ENCODE measurements at regions not wholly inside any gene's neighbourhood (a gene's known extent, or its start where the extent isn't known, plus 50 kb on each side); places are given as distances from the start of the nearest gene placed in this dataset.
"Not testable (repeated sequence)": the region's sequence is repeated elsewhere in the genome, so short reads cannot be mapped to it uniquely, and the experiment has no call there.

GRCh38 chr2:90253306-90253705, 1561.8 kb downstream of the RPIA start:
- H3K9me1 ChIP-seq (ENCODE audit: control insufficient read depth, extremely low read depth, insufficient read depth, low read length); H3K27ac ChIP-seq (ENCODE audit: control insufficient read depth, insufficient read depth, low read length); FAIRE-seq; H3K9me3 ChIP-seq (ENCODE audit: control insufficient read depth, low read depth, low read length); DNase-seq (ENCODE audit: low read depth, low spot score); H3K4me2 ChIP-seq (ENCODE audit: control insufficient read depth, extremely low read depth, insufficient read depth, low read depth, low read length); H3K4me1 ChIP-seq (ENCODE audit: control insufficient read depth, extremely low read depth, insufficient read depth, low read length); H3K9ac ChIP-seq (ENCODE audit: control insufficient read depth, extremely low read depth, insufficient read depth, low read length); H3K36me3 ChIP-seq (ENCODE audit: control insufficient read depth in 2 of 2, extremely low read depth in 1 of 2, insufficient read depth in 2 of 2, low read length in 2 of 2); H3K79me2 ChIP-seq (ENCODE audit: control insufficient read depth, insufficient read depth, low read length); H3K4me3 ChIP-seq (ENCODE audit: control insufficient read depth in 2 of 3, extremely low read depth in 1 of 3, insufficient read depth in 2 of 3, low read depth in 1 of 3, low read length in 3 of 3); H4K20me1 ChIP-seq (ENCODE audit: control insufficient read depth, extremely low read depth, insufficient read depth, low read length); H2AFZ ChIP-seq (ENCODE audit: control insufficient read depth, low read length); dilution Hi-C loops (cut with MboI; ENCODE audit: extremely low pct_ligation_motif_present, low sequenced_read_pairs); H3K27me3 ChIP-seq (ENCODE audit: control insufficient read depth, extremely low read depth, insufficient read depth, low read length): not testable (repeated sequence)

- H2AFZ ChIP-seq (ENCODE audit: control insufficient read depth, low read length); H4K20me1 ChIP-seq (ENCODE audit: control insufficient read depth, extremely low read depth, insufficient read depth, low read length); dilution Hi-C loops (cut with MboI; ENCODE audit: extremely low pct_ligation_motif_present, low sequenced_read_pairs); H3K27ac ChIP-seq (ENCODE audit: control insufficient read depth, insufficient read depth, low read length); DNase-seq (ENCODE audit: low read depth, low spot score); H3K9me1 ChIP-seq (ENCODE audit: control insufficient read depth, extremely low read depth, insufficient read depth, low read length); H3K4me3 ChIP-seq (ENCODE audit: control insufficient read depth in 2 of 3, extremely low read depth in 1 of 3, insufficient read depth in 2 of 3, low read depth in 1 of 3, low read length in 3 of 3); H3K79me2 ChIP-seq (ENCODE audit: control insufficient read depth, insufficient read depth, low read length); H3K27me3 ChIP-seq (ENCODE audit: control insufficient read depth, extremely low read depth, insufficient read depth, low read length); H3K9me3 ChIP-seq (ENCODE audit: control insufficient read depth, low read depth, low read length); H3K4me1 ChIP-seq (ENCODE audit: control insufficient read depth, extremely low read depth, insufficient read depth, low read length); FAIRE-seq; H3K9ac ChIP-seq (ENCODE audit: control insufficient read depth, extremely low read depth, insufficient read depth, low read length); H3K4me2 ChIP-seq (ENCODE audit: control insufficient read depth, extremely low read depth, insufficient read depth, low read depth, low read length); H3K36me3 ChIP-seq (ENCODE audit: control insufficient read depth in 2 of 2, extremely low read depth in 1 of 2, insufficient read depth in 2 of 2, low read length in 2 of 2): not testable (repeated sequence)
Observed at GRCh38 chr2:90266888-90267287, 1575.4 kb downstream of the RPIA start.

DNA sequence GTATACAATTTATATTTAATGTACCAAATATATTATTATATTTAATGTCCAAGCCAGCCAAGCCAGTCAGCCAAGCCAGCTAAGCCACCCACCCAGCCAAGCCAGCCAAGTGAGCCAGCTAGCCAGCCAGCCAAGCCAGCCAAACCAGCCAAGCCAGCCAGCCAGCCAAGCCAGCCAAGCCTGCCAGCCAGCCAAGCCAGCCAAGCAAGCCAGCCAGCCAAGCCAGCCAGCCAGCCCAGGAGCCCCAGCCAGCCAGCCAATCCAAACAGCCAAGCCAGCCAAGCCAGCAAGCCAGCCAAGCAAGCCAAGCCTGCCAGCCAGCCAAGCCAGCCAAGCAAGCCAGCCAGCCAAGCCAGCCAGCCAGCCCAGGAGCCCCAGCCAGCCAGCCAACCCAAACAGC, 1596.3 kb downstream of the RPIA start:
- DNase-seq (ENCODE audit: low read depth, low spot score); H3K4me3 ChIP-seq (ENCODE audit: control insufficient read depth in 2 of 3, extremely low read depth in 1 of 3, insufficient read depth in 2 of 3, low read depth in 1 of 3, low read length in 3 of 3); dilution Hi-C loops (cut with MboI; ENCODE audit: extremely low pct_ligation_motif_present, low sequenced_read_pairs); H3K36me3 ChIP-seq (ENCODE audit: control insufficient read depth in 2 of 2, extremely low read depth in 1 of 2, insufficient read depth in 2 of 2, low read length in 2 of 2); H3K27ac ChIP-seq (ENCODE audit: control insufficient read depth, insufficient read depth, low read length); H3K9me3 ChIP-seq (ENCODE audit: control insufficient read depth, low read depth, low read length); H4K20me1 ChIP-seq (ENCODE audit: control insufficient read depth, extremely low read depth, insufficient read depth, low read length); H3K9me1 ChIP-seq (ENCODE audit: control insufficient read depth, extremely low read depth, insufficient read depth, low read length); H3K4me2 ChIP-seq (ENCODE audit: control insufficient read depth, extremely low read depth, insufficient read depth, low read depth, low read length); H3K4me1 ChIP-seq (ENCODE audit: control insufficient read depth, extremely low read depth, insufficient read depth, low read length); FAIRE-seq; H2AFZ ChIP-seq (ENCODE audit: control insufficient read depth, low read length); H3K27me3 ChIP-seq (ENCODE audit: control insufficient read depth, extremely low read depth, insufficient read depth, low read length); H3K79me2 ChIP-seq (ENCODE audit: control insufficient read depth, insufficient read depth, low read length); H3K9ac ChIP-seq (ENCODE audit: control insufficient read depth, extremely low read depth, insufficient read depth, low read length): not testable (repeated sequence)

GRCh38 chr2:90288396-90288795, 1596.9 kb downstream of the RPIA start:
- dilution Hi-C loops (cut with MboI; ENCODE audit: extremely low pct_ligation_motif_present, low sequenced_read_pairs); H2AFZ ChIP-seq (ENCODE audit: control insufficient read depth, low read length); H3K9me1 ChIP-seq (ENCODE audit: control insufficient read depth, extremely low read depth, insufficient read depth, low read length); H3K36me3 ChIP-seq (ENCODE audit: control insufficient read depth in 2 of 2, extremely low read depth in 1 of 2, insufficient read depth in 2 of 2, low read length in 2 of 2); H4K20me1 ChIP-seq (ENCODE audit: control insufficient read depth, extremely low read depth, insufficient read depth, low read length); FAIRE-seq; H3K4me2 ChIP-seq (ENCODE audit: control insufficient read depth, extremely low read depth, insufficient read depth, low read depth, low read length); H3K4me3 ChIP-seq (ENCODE audit: control insufficient read depth in 2 of 3, extremely low read depth in 1 of 3, insufficient read depth in 2 of 3, low read depth in 1 of 3, low read length in 3 of 3); H3K79me2 ChIP-seq (ENCODE audit: control insufficient read depth, insufficient read depth, low read length); H3K4me1 ChIP-seq (ENCODE audit: control insufficient read depth, extremely low read depth, insufficient read depth, low read length); H3K9ac ChIP-seq (ENCODE audit: control insufficient read depth, extremely low read depth, insufficient read depth, low read length); H3K9me3 ChIP-seq (ENCODE audit: control insufficient read depth, low read depth, low read length); H3K27me3 ChIP-seq (ENCODE audit: control insufficient read depth, extremely low read depth, insufficient read depth, low read length); H3K27ac ChIP-seq (ENCODE audit: control insufficient read depth, insufficient read depth, low read length); DNase-seq (ENCODE audit: low read depth, low spot score): not testable (repeated sequence)

- H3K79me2 ChIP-seq (ENCODE audit: control insufficient read depth, insufficient read depth, low read length); H3K27ac ChIP-seq (ENCODE audit: control insufficient read depth, insufficient read depth, low read length); H3K4me3 ChIP-seq (ENCODE audit: control insufficient read depth in 2 of 3, extremely low read depth in 1 of 3, insufficient read depth in 2 of 3, low read depth in 1 of 3, low read length in 3 of 3); DNase-seq (ENCODE audit: low read depth, low spot score); H4K20me1 ChIP-seq (ENCODE audit: control insufficient read depth, extremely low read depth, insufficient read depth, low read length); H3K9me3 ChIP-seq (ENCODE audit: control insufficient read depth, low read depth, low read length); H3K4me2 ChIP-seq (ENCODE audit: control insufficient read depth, extremely low read depth, insufficient read depth, low read depth, low read length); FAIRE-seq; H3K27me3 ChIP-seq (ENCODE audit: control insufficient read depth, extremely low read depth, insufficient read depth, low read length); H2AFZ ChIP-seq (ENCODE audit: control insufficient read depth, low read length); H3K9me1 ChIP-seq (ENCODE audit: control insufficient read depth, extremely low read depth, insufficient read depth, low read length); dilution Hi-C loops (cut with MboI; ENCODE audit: extremely low pct_ligation_motif_present, low sequenced_read_pairs); H3K36me3 ChIP-seq (ENCODE audit: control insufficient read depth in 2 of 2, extremely low read depth in 1 of 2, insufficient read depth in 2 of 2, low read length in 2 of 2); H3K4me1 ChIP-seq (ENCODE audit: control insufficient read depth, extremely low read depth, insufficient read depth, low read length); H3K9ac ChIP-seq (ENCODE audit: control insufficient read depth, extremely low read depth, insufficient read depth, low read length): not testable (repeated sequence)
Observed at GRCh38 chr2:90289291-90289980, 1598.0 kb downstream of the RPIA start.

Measured in keratinocyte (primary cell).